ENCODE measurements at regions not wholly inside any gene's neighbourhood (a gene's known extent, or its start where the extent isn't known, plus 50 kb on each side); places are given as distances from the start of the nearest gene placed in this dataset.

- H3K36me3 ChIP-seq, result no peaks in the 10 kb centered on the region
- H3K27me3 ChIP-seq, result no peaks in the 10 kb centered on the region
- intact Hi-C loops (cut with DNase I), result no loop called here
- H3K27ac ChIP-seq, result no peak overlapping the region
- H3K9me3 ChIP-seq, result no peaks in the 10 kb centered on the region
- TF ChIP-seq CTCF (IDR thresholded peaks at IDR 0.05), result no peak
- ATAC-seq (no peak), DNase-seq (no peak)
- no peaks in the 10 kb centered on the region for H3K4me1 ChIP-seq
- no peak overlapping the region for H3K4me3 ChIP-seq
Observed at GRCh38 chr21:23660560-23660959, 1946.7 kb downstream of the MRPL39 start.

GRCh38 chr21:23644768-23645167 is 1962.5 kb downstream of the MRPL39 start:
- no peak for ATAC-seq
- Histone ChIP-seq H3K4me3 (no peak overlapping the region), H3K27me3 (no peaks in the 10 kb centered on the region), H3K36me3 (no peaks in the 10 kb centered on the region), H3K9me3 (peaks cover 0 to 6% of the 10 kb centered on the region in 2 donors), H3K27ac (no peak overlapping the region), H3K4me1 (no peaks in the 10 kb centered on the region)
- TF ChIP-seq CTCF (IDR thresholded peaks at IDR 0.05), result no peak
- intact Hi-C loops (cut with DNase I), result no loop called here
- no peak for DNase-seq

- DNase-seq, result no peak
- intact Hi-C loops (cut with DNase I), result no loop called here
- H3K4me1 ChIP-seq, result no peaks in the 10 kb centered on the region
- H3K4me3 ChIP-seq, result no peak overlapping the region
- TF ChIP-seq CTCF (IDR thresholded peaks at IDR 0.05), result no peak
- no peak for ATAC-seq
- no peaks in the 10 kb centered on the region for H3K36me3 ChIP-seq
- no peaks in the 10 kb centered on the region for H3K27me3 ChIP-seq
- no peak overlapping the region for H3K27ac ChIP-seq
- no peaks in the 10 kb centered on the region for H3K9me3 ChIP-seq
Observed at GRCh38 chr21:23639721-23640120, 1967.6 kb downstream of the MRPL39 start.

GRCh38 chr21:23638131-23638695 is 1969.1 kb downstream of the MRPL39 start:
- Histone ChIP-seq H3K4me1 (no peaks in the 10 kb centered on the region), H3K27ac (no peak overlapping the region), H3K36me3 (no peaks in the 10 kb centered on the region), H3K9me3 (no peaks in the 10 kb centered on the region), H3K27me3 (no peaks in the 10 kb centered on the region), H3K4me3 (no peak overlapping the region)
- no peak for TF ChIP-seq CTCF (IDR thresholded peaks at IDR 0.05)
- ATAC-seq (no peak), DNase-seq (no peak)
- intact Hi-C loops (cut with DNase I), result no loop called here

GRCh38 chr21:23633447-23633940 is 1973.8 kb downstream of the MRPL39 start:
- Histone ChIP-seq H3K27ac (no peak overlapping the region), H3K36me3 (no peaks in the 10 kb centered on the region), H3K27me3 (no peaks in the 10 kb centered on the region), H3K4me3 (no peak overlapping the region), H3K4me1 (no peaks in the 10 kb centered on the region), H3K9me3 (no peaks in the 10 kb centered on the region)
- no peak for ATAC-seq
- intact Hi-C loops (cut with DNase I), result no loop called here
- TF ChIP-seq CTCF (IDR thresholded peaks at IDR 0.05), result no peak
- no peak for DNase-seq
